GM12891 (cell line): ENCODE measurements at regions not wholly inside any gene's neighbourhood (a gene's known extent, or its start where the extent isn't known, plus 50 kb on each side); places are given as distances from the start of the nearest gene placed in this dataset.

Source experiments
- DNase-seq: peaks from one replicate; pipeline ENCODE4 v3.0.0; 2011; ENCODE audit warnings: low spot score; ENCODE audit not compliant: insufficient read length
- FAIRE-seq: peaks from 2 replicates; lab custom pipeline; 2011; peaks lifted over from hg19 to GRCh38; lab: Jason Lieb, UNC
- PAX5 ChIP-seq: IDR thresholded peaks from 2 replicates; pipeline ENCODE4 v1.6.1; 2011; ENCODE audit warnings: low read length, moderate library complexity, mild to moderate bottlenecking; ENCODE audit not compliant: insufficient read depth, severe bottlenecking
- POLR2A ChIP-seq: IDR thresholded peaks from 2 replicates; pipeline ENCODE4 v1.6.1; 2011; ENCODE audit warnings: low read depth, low read length, control low read depth
- POLR2AphosphoS5 ChIP-seq: IDR thresholded peaks from 2 replicates; pipeline ENCODE4 v1.6.1; 2011; ENCODE audit warnings: low read depth, low read length, control low read depth
- POU2F2 ChIP-seq: IDR thresholded peaks from 2 replicates; pipeline ENCODE4 v1.6.1; 2011; ENCODE audit warnings: low read depth, mild to moderate bottlenecking, control low read depth, low read length, moderate library complexity
- SPI1 ChIP-seq: IDR thresholded peaks from 2 replicates; pipeline ENCODE4 v1.6.1; 2011; ENCODE audit warnings: low read depth, low read length, control low read depth
- TAF1 ChIP-seq: IDR thresholded peaks from 2 replicates; pipeline ENCODE4 v1.6.1; 2011; ENCODE audit warnings: low read depth, low read length, control low read depth

DNA sequence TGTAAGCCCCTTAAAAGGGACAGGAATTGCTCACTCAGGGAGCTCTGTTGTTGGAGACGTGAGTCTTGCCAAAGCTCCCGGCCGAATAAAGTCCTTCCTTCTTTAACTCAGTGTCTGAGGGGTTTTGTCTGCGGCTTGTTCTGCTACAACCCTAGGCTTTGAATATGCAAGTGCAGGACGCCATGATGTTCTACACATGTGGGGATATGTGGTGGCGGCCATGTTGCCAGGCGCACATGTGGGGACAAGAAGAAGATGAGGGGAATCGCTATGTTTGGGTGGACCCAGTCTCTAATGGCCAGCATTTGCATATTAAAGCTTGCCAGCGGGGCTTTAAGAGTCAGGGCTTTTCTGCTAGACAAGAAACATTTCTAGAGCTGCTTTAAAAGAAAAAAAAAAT, 96.8 kb upstream of the CA10 start:
- TF ChIP-seq POLR2A (no peak), POLR2AphosphoS5 (no peak), SPI1 (no peak), TAF1 (no peak), POU2F2 (no peak), PAX5 (no peak)
- no peak for DNase-seq
- FAIRE-seq, result no peak

- DNase-seq (no peak), FAIRE-seq (no peak)
- TF ChIP-seq TAF1, result no peak
- TF ChIP-seq POLR2A, result no peak
These were observed 86.2 kb upstream of the CA10 start for GRCh38 chr17:52244689-52245088.

GRCh38 chr17:52242268-52242667, 83.8 kb upstream of the CA10 start:
- no peak for TF ChIP-seq SPI1
- TF ChIP-seq POU2F2, result no peak
- no peak for TF ChIP-seq TAF1
- TF ChIP-seq POLR2AphosphoS5, result no peak
- TF ChIP-seq POLR2A, result no peak
- no peak for TF ChIP-seq PAX5

DNA sequence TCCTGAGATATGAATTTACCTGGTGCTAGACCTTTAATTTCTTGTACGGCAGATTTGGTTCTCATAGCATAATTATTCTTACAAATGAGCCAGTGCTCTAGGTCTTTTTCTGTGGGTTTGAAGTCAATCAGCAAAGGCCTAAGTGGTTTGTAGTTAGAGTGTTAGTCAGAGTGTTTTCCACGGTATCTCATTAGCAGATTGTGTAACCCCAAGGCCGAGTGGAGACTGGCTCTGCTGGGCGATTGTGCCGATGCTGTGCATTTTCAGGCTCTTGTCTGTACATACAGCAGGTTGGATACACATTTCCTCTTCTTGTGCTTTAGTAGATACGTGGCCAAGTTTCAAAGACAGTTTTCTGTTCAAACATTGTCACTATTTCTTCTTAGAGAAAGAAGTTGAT, 78.6 kb upstream of the CA10 start:
- TF ChIP-seq POLR2A, result no peak
- no peak for TF ChIP-seq SPI1
- TF ChIP-seq TAF1, result no peak
- TF ChIP-seq PAX5, result no peak
- no peak for DNase-seq
- FAIRE-seq, result no peak

More at GRCh38 chr17:52242268-52242667, 83.8 kb upstream of the CA10 start:
- FAIRE-seq (no peak), DNase-seq (no peak)

GRCh38 chr17:52235516-52235915, 77.0 kb upstream of the CA10 start:
- DNase-seq (no peak), FAIRE-seq (no peak)
- TF ChIP-seq POLR2A, result no peak
- no peak for TF ChIP-seq SPI1
- TF ChIP-seq POLR2AphosphoS5, result no peak
- TF ChIP-seq POU2F2, result no peak
- TF ChIP-seq PAX5, result no peak
- TF ChIP-seq TAF1, result no peak

DNA sequence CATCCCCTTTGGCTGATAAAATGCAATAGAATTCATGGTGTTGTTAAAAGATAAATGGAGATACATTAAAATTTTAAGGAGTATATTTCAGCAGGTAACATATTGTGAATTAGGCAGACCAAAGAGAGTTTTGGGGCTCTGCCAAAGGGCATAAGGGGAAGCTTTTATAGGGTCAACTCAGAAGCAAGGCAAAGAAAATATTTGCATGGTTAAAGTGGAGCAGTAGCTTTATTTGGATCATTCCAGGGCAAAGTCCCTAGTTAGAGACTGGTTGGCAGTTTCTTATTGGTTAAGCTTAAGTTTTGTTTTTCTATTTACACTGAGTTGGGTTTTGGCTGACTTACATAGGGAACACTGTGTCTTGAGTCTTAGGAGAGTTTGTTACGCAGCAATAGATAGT, 75.1 kb upstream of the CA10 start:
- TF ChIP-seq SPI1 (no peak), TAF1 (no peak)
- DNase-seq (no peak), FAIRE-seq (no peak)

- no peak for TF ChIP-seq SPI1
- FAIRE-seq (no peak), DNase-seq (no peak)
These were observed 74.7 kb upstream of the CA10 start for GRCh38 chr17:52233176-52233575.

DNA sequence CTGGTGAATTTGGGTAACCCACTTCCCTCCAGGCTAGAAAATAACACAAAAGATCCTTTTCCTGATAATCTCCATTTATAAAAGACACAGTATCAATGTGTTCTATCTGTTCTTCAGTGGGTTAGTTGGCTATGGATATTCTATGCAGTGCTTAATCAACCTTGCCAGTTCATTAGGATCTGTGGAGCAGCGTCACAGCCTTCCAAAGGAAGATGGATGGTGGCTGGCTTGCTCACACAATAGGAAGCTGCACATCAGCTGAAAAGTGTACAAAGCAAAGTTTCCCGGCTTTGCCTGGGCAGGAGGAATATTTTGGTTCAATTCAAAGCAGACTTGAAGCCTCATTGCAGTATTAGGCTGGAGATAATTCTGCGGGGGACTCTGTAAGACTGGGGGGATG, 70.3 kb upstream of the CA10 start:
- no peak for DNase-seq
- no peak for TF ChIP-seq POLR2A
- TF ChIP-seq POU2F2, result no peak
- TF ChIP-seq TAF1, result no peak
- TF ChIP-seq POLR2AphosphoS5, result no peak
- no peak for TF ChIP-seq PAX5

DNA sequence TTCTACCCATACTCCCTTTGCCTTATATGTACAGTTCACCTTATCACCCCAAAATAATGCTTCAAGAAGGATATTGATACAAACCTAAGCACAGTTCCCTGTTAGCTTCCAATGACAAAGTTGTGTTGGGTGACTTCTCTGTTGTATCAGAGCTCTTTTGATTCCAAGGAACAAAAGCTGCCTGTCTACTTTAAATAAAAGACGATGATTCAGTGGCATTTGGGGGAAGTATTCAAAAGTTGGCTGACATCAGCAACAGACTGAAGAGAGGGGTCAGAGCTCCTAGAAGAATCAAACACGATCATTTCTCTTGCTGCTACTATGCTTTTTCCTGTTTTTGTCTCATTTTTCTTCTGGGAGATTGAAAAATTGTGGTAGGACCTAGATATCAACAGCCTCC, 69.4 kb upstream of the CA10 start:
- FAIRE-seq (no peak), DNase-seq (no peak)
- TF ChIP-seq TAF1 (no peak), PAX5 (no peak), POLR2A (no peak), SPI1 (no peak), POU2F2 (no peak), POLR2AphosphoS5 (no peak)

More for the DNA sequence above, 70.3 kb upstream of the CA10 start:
- FAIRE-seq, result no peak

DNA sequence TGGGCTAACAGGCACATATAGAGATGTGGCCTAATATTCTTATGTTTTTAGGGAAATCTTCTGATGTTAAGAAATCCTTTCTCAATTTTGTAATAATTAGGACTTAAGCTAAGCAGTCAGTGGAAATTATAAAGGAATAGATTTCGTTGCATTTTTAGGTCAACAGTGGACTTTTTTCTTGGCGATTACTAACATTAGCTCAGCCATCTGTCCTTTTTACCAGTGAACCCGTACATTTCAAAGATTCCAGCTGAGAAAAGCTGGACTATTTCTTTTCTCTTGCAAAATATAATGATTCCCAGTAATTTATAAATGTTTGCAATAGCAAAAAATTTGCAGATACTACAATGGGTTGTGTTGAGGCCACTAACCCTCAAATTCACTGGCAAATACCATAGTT, 54.9 kb upstream of the CA10 start:
- FAIRE-seq (no peak), DNase-seq (no peak)
- TF ChIP-seq POLR2A (no peak), POU2F2 (no peak), POLR2AphosphoS5 (no peak), SPI1 (no peak), TAF1 (no peak), PAX5 (no peak)

DNA sequence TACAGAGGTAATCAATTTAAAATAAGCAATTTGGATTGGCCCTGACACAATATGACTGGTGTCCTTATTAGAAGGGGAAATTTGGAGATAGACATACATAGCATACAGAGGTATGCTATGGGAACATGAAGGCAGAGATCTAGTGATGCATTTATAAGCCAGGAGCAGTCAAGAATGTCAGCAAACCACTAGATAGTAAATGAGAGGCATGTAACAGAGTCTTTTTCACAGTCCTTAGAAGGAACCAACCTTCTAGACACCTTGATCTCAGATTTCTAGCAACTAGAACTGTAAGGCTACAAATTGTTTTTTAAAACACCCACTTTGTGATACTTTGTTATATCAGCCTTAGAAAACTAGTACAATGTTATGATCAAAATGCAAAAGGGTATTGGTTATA, 54.3 kb upstream of the CA10 start:
- TF ChIP-seq POU2F2 (no peak), SPI1 (no peak), POLR2A (no peak), TAF1 (no peak), POLR2AphosphoS5 (no peak), PAX5 (no peak)
- FAIRE-seq, result no peak
- DNase-seq, result no peak

DNA sequence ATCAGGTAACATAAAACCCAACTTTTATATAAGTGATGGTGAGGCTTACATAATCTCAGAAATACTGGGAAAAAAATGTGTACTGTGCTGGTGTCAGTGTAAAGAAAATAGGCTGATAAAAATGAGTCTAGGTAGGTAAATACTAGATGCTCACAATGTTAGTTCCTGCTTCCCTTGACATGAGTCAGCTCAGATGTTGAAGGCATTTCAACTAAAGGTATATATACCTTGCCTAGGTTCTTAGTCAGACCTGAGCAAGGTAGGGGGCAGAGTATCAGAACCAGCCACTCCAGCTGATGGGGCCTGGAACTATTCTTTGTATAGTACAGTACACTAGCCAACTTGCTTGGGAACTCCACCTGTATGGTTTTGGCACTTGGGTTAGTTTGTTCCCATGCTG, 51.0 kb upstream of the CA10 start:
- DNase-seq, result no peak
- TF ChIP-seq POLR2A, result no peak
- TF ChIP-seq POLR2AphosphoS5, result no peak
- TF ChIP-seq SPI1, result no peak
- TF ChIP-seq POU2F2, result no peak
- no peak for FAIRE-seq
